Adipose tissue (tissue), 3 donors: ENCODE measurements at regions not wholly inside any gene's neighbourhood (a gene's known extent, or its start where the extent isn't known, plus 50 kb on each side); places are given as distances from the start of the nearest gene placed in this dataset.

Experiments
- H3K27ac ChIP-seq: one replicate; pipeline ENCODE4 v1.5.1; 2013; ENCODE audit warnings: low read depth, low read length
- WGBS, 3 donors: extraction: QIAGEN DNeasy Blood & Tissue Kit; methylation state at CpG; one replicate each; pipeline ENCODE4 v1.1.7; 2013; 5-methylcytosine and 5-hydroxymethylcytosine counted together
- donor health status: healthy with polysubstance abuse.
- donor health status: Bipolar disorder and iron deficiency.
- donor health status: healthy.

GRCh38 chr1:218694085-218694484 lies 348.9 kb downstream of the TGFB2 start:
- 65 to 82% (median 80%) methylated on average over 3 of the region's 3 CpGs for whole genome bisulfite sequencing, 3 donors

DNA sequence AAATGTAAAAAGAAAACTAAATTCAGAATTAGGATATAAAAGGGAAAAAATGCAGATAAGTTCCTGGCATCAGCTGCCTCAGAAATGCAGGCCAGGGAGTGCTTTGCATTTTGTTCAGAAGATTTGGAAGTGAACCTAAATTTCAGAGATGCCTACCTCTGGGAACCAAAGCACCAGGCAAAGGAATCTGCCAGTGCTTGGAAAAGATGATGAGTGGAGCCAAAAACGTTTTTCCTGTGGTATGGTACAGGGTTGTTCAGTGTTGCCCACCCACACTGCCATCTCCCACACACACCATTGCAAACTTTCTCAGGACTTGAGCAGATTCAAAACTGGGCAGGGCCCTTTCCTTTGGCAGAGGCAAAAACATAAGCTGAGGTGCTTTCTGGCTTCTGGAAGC lies 349.5 kb downstream of the TGFB2 start:
- 5 to 18% (median 9%) methylated on average over 1 of the region's 1 CpG for WGBS, 3 donors
- H3K27ac ChIP-seq = no peak overlapping the region

More at GRCh38 chr1:218694085-218694484, 348.9 kb downstream of the TGFB2 start:
- no peak overlapping the region for H3K27ac ChIP-seq

DNA sequence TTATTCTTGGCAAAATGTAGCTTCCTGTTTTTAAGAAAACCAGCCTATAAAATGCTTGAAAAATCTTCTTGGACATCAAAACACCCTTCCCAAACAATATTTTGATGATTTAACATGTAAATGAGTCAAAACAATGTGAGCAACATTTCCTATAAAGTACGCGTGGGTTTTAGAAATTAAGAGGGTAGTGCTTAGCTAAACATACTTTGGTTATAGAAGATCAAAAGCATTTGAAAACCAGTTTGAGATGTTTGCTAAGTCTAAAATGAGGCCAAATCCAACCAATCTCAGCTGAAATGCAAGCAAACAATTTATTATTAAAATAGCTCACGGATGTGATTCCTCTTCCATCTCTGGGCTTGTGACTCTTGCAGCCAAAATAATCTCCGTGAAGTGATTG lies 350.4 kb downstream of the TGFB2 start:
- 78 to 86% (median 85%) methylated on average over 4 of the region's 4 CpGs for WGBS, 3 donors
- no peak overlapping the region for H3K27ac ChIP-seq

DNA sequence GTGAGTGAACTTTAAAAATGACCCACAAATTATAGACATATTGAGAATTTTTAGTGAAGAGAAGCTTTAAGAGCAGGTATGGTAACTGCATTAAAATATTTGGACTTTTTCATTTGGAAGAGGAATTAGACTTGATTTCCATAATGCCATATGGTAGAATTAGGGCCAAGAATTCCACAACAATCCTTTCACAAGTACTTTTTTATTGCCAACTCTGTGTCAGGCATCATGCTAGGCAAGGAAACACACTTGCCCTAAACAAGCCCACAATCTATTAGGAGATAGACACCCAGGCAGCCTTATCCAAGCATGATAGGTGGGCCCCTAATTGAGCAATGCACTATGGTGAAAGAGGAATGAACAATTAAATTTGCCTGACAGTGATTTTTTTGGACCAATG lies 353.0 kb downstream of the TGFB2 start:
- no peak overlapping the region for H3K27ac ChIP-seq

GRCh38 chr1:218699421-218699820 lies 354.3 kb downstream of the TGFB2 start:
- WGBS, 3 donors = 68 to 86% (median 68%) methylated on average over 3 of the region's 3 CpGs
- no peak overlapping the region for H3K27ac ChIP-seq

- H3K27ac ChIP-seq = no peak overlapping the region
- WGBS, 3 donors = 84 to 90% (median 90%) methylated on average over 2 of the region's 2 CpGs
Observed at GRCh38 chr1:218699865-218700264, 354.7 kb downstream of the TGFB2 start.

DNA sequence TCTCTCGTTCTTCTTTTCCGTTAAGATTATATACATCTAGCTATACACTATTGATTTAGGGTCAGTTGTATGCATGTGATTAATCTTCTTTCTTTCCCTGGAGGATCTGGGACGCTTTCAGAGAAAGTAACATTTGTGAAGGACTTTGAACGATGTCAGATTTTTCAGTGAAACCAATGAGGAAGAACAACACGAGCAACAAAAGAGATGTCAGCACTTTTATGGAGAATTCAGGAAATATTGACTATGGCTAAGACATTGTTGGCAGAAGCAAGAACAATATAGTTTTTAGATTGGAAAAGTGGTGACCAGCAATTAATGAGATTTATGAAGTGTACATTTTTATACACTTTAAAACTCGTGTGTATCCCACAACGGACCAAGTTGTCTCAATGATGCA lies 355.5 kb downstream of the TGFB2 start:
- 80 to 87% (median 82%) methylated on average over 7 of the region's 7 CpGs for WGBS, 3 donors

GRCh38 chr1:218701131-218701530 lies 356.0 kb downstream of the TGFB2 start:
- 65 to 85% (median 76%) methylated on average over 3 of the region's 3 CpGs for WGBS, 3 donors
- no peak overlapping the region for H3K27ac ChIP-seq

More for the DNA sequence above, 355.5 kb downstream of the TGFB2 start:
- H3K27ac ChIP-seq = no peak overlapping the region

DNA sequence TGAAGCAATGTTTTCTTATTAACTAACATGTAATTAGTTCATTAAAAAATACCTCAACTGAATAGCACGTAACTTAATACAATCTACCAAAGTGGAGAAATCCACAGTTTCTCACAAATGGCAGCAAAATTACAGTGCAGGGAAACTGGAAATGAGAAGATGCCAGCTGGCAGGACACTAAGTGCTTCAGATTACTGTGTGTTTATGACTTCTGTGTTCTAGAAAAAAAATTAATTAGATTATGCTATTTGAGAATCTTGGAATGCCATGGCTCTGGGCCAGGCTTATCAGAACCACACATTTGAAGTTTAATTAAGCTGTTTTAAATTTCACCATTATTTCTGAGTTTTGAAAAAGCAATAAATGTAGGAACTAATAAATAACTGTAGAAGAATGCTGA lies 357.6 kb downstream of the TGFB2 start:
- WGBS, 3 donors = 70 to 85% (median 71%) methylated on average over 1 of the region's 1 CpG
- no peak overlapping the region for H3K27ac ChIP-seq

- H3K27ac ChIP-seq = no peak overlapping the region
- 92 to 94% (median 93%) methylated on average over 3 of the region's 3 CpGs for WGBS, 3 donors
Observed at GRCh38 chr1:218703836-218704235, 358.7 kb downstream of the TGFB2 start.

GRCh38 chr1:218705391-218705790 lies 360.3 kb downstream of the TGFB2 start:
- H3K27ac ChIP-seq = no peak overlapping the region
- 84 to 90% (median 87%) methylated on average over 2 of the region's 2 CpGs for WGBS, 3 donors

DNA sequence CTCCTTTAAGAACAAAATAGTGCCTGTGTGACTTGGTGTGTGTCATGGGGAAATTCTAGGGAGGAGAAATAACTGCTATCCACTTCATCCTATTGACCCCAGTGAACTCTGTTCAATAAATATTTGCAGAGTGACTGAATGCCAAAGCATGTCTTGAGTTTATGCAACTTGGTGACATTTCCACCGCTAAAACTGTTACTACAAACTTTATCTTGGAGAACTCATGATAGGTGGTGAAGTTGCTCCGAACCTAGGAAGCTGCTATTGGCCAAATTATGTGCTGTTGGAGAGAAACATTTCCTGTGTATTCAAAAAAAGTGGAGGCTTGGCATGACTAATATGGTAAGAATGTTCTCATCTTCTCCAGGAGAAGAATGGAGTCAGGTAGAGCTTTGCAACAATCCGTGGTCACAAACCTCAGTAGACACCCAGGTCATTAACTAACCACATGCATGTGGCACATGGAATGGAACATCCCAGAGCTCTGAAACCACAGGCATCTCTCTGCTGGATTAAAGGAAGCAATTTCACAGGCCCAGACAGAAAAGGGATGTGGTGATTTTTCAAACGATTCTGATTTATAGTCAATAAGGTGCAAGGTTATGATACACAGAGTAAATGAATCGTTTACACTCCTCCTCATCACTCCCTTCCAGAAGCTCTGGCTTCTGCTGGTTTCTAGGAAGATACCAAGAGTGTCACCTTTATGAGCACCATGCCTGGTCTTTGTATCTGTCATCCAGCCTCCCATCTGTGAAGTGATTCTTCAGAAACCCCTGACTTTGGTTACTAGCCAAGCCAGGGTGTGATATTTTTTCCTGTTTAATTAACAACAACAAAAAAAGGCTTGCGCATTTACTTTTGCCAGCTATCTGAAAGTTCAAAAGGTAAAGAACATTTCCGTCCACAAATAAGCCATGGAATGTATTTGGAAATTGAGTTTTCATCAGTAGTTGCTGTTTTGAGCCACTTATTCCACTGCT lies 361.1 kb downstream of the TGFB2 start:
- no peak overlapping the region for H3K27ac ChIP-seq
- WGBS, 3 donors = 43 to 52% (median 44%) methylated on average over 7 of the region's 7 CpGs

- 74 to 89% (median 76%) methylated on average over 1 of the region's 1 CpG for WGBS, 3 donors
- H3K27ac ChIP-seq = no peak overlapping the region
Observed at GRCh38 chr1:218711001-218711400, 365.9 kb downstream of the TGFB2 start.

GRCh38 chr1:218711884-218712674 lies 366.9 kb downstream of the TGFB2 start:
- WGBS, 3 donors = 59 to 80% (median 63%) methylated on average over 9 of the region's 9 CpGs
- no peak overlapping the region for H3K27ac ChIP-seq

DNA sequence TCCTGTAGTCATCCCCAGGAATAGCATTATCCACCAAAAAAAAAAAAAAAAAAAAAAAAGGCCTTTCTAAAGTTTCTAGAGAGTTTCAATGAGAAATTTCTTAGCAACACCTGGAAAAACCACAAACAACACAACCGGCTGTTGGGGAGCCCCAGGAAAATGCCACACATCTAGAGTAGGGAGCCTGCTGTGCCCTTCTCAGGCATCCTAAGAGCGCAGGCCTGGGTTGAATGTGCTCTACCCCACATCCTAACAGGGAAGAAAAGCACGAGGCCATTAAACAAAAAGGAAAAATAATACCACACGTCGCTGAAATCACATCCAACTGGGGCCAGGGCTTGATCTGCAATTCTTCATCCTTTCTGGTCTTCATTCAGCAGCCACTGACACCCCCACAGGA lies 367.5 kb downstream of the TGFB2 start:
- no peak overlapping the region for H3K27ac ChIP-seq
- 64 to 77% (median 69%) methylated on average over 5 of the region's 5 CpGs for WGBS, 3 donors

- WGBS, 3 donors = 93 to 98% (median 94%) methylated on average over 3 of the region's 3 CpGs
- no peak overlapping the region for H3K27ac ChIP-seq
Observed at GRCh38 chr1:218715961-218716669, 371.0 kb downstream of the TGFB2 start.

GRCh38 chr1:218717575-218717974 lies 372.4 kb downstream of the TGFB2 start:
- WGBS, 3 donors = 11 to 17% (median 11%) methylated on average over 1 of the region's 1 CpG

DNA sequence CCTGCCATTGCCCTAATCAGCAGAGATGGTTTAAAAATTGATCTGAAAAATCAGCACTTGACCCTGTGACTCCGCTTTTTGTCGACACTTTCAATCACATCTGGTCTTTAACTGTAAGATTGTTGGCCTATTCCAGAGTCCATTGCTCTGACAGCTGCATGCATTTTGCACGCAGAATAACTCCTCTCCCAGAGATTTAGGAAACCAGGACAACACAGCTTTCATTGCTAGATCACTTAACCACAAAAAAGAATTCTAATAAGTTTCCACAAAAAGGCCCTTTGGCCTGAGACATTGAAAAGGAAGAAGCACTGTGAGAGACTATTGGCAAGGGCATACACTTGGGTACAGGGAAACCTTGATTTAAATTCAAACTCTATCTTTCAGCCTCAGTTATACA lies 373.1 kb downstream of the TGFB2 start:
- 77 to 86% (median 78%) methylated on average over 3 of the region's 3 CpGs for WGBS, 3 donors

More at GRCh38 chr1:218717575-218717974, 372.4 kb downstream of the TGFB2 start:
- H3K27ac ChIP-seq = no peak overlapping the region

GRCh38 chr1:218718977-218719376 lies 373.8 kb downstream of the TGFB2 start:
- no peak overlapping the region for H3K27ac ChIP-seq
- 90 to 92% (median 92%) methylated on average over 4 of the region's 4 CpGs for WGBS, 3 donors

More for the DNA sequence above, 373.1 kb downstream of the TGFB2 start:
- no peak overlapping the region for H3K27ac ChIP-seq
